D721Med (cell line): ENCODE measurements at regions not wholly inside any gene's neighbourhood (a gene's known extent, or its start where the extent isn't known, plus 50 kb on each side); places are given as distances from the start of the nearest gene placed in this dataset.

Experiments used
- DNase-seq: peaks from one replicate; pipeline ENCODE4 v3.0.0; 2011; ENCODE audit warnings: low spot score; ENCODE audit not compliant: insufficient read length
- FAIRE-seq: peaks from 2 replicates; lab custom pipeline; 2011; peaks lifted over from hg19 to GRCh38; lab: Jason Lieb, UNC
- TF ChIP-seq, protein P1 (sequence below): IDR thresholded peaks from 2 replicates; pipeline ENCODE4 v1.5.1; 2012; ENCODE audit warnings: mild to moderate bottlenecking, control low read depth; ENCODE audit not compliant: insufficient read depth; ENCODE audit errors: missing control alignments

DNA sequence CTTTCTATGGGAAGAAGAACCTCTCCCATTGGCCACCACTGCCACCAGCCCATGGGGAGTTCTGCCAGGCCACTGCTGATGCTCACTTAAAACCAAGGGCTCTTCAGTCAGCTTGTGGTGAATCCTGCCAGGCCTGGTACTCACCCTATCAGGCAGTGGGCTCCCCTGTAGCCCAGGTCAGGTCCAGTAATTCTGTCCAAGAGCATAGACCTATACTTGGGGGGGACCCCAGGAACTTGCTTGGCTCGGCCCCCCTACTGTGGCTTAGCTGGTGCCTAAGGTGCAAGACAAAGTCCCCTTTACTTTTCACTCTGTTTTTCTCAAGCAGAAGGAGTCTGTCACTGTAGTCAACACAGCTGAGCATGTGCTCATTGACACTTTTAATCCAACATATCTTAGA, 1012.2 kb downstream of the PCDH19 start:
- TF ChIP-seq, protein P1, sequence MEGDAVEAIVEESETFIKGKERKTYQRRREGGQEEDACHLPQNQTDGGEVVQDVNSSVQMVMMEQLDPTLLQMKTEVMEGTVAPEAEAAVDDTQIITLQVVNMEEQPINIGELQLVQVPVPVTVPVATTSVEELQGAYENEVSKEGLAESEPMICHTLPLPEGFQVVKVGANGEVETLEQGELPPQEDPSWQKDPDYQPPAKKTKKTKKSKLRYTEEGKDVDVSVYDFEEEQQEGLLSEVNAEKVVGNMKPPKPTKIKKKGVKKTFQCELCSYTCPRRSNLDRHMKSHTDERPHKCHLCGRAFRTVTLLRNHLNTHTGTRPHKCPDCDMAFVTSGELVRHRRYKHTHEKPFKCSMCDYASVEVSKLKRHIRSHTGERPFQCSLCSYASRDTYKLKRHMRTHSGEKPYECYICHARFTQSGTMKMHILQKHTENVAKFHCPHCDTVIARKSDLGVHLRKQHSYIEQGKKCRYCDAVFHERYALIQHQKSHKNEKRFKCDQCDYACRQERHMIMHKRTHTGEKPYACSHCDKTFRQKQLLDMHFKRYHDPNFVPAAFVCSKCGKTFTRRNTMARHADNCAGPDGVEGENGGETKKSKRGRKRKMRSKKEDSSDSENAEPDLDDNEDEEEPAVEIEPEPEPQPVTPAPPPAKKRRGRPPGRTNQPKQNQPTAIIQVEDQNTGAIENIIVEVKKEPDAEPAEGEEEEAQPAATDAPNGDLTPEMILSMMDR, result no peak
- FAIRE-seq, result no peak
- no peak for DNase-seq

DNA sequence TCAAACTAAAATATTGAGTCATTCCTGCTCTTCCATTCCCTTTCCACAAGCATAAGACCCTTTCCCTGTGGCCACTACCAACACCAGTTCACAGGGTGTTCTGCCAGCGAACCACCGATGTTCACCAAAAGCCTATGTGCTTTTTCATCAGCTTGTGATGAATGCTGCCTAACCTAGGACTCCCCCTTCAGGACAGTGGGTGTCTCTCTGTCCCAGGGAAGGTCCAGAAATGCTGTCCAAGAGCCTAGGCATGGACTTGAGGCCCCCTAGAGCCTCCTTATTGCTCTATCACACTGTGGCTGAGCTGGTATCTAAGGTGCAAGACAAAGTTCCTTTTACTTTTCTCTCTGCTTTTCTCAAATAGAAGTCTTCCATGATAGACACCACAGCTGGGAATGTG, 1015.6 kb downstream of the PCDH19 start:
- TF ChIP-seq, protein P1, result no peak
- FAIRE-seq (no peak), DNase-seq (no peak)

DNA sequence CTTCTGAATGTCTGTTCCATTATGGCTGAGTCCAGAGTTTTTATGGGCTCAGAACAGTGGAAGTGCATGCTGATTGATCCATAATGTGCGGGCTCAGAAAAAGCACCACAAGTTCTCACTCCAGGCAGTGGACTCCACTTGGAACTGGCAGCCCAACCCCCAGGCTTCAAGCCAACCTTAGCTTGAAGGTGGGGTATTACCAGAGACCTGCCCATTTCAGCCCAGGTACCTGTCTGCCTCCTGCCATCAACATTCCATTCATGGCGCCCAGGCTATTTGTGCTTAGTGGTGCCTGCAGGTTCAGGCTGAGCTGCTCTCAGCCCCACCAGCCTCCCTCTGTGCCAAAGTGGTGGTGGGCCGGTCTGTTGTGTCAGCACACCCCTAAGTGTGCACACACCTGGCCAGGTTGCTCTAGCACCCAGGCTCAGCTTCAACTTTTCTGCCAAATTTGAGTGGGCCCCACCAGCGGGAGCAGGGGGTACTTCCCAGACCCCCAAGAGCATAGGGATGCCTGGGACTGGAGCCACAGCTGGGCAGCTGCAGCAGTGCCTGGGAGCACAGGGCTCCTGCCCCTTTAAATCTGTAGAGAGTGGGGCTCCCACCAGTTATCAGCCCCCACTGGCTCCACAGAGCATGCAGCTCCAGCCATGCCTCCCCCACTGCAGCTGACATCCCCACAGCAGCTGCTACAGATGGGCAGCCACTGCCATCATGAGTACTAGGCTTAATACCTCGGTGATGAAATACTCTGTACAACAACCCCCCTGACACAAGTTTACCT, 1025.3 kb downstream of the PCDH19 start:
- DNase-seq (no peak), FAIRE-seq (no peak)
- TF ChIP-seq, protein P1, result no peak

DNA sequence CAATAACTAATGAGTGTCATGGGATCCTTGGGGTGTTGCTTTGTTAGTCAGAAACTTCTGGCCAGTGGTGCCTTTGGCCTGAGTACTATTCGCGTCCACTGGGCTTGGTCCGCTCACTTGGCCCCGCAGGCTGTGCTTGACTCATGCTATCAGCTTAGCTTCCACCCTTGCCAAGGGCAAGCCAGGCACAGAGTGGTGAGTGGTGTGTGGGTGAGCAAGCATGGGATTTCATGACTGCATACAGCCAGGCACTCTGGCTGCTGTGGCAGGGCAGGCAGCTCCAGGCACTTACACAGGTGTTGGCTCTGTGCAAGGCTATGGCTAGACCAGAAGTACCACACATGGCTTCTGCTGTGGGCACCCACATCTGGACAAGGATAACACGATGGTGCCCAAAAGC, 1026.3 kb downstream of the PCDH19 start:
- FAIRE-seq (no peak), DNase-seq (no peak)
- TF ChIP-seq, protein P1, result no peak

DNA sequence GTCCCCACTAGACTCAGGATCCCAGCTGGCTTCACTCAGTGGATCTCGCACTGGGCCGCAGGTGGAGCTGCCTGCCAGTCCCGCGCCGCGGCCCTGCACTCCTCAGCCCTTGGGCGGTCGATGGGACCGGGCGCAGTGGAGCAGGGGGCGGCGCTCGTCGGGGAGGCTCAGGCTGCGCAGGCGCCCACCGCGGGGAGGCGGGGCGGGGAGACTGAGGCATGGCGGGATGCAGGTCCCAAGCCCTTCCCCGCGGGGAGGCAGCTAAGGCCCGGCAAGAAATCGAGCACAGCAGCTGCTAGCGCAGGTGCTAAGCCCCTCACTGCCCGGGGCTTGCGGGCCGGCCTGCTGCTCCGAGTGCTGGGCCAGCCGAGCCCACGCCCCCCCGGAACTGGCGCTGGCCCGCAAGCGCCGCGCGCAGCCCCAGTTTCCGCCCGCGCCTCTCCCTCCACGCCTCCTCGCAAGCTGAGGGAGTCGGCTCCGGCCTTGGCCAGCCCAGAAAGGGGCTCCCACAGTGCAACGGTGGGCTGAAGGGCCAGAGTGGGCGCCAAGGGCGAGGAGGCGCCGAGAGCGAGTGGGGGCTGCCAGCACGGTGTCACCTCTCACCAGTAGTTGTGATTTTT, 1038.0 kb downstream of the PCDH19 start:
- FAIRE-seq (no peak), DNase-seq (no peak)
- TF ChIP-seq, protein P1, result no peak

DNA sequence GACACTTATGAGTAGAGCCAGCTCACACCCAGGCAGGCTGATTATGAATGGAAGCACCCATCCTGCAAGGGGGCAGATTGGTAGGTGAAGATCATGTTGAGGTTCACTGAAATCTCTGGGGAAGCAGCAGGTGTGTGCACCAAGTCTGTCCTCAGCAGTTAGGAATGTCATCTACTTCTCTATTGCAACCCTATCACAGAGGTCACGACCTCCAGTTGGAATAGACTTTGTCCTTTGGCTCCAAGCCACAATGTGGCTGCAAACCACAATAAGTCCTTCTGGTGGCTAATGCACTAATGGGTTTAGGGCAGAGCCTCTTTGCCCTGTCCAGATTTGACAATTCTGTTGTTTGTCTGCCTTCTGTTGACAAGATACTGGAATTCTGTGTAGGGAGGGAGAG, 1056.7 kb downstream of the PCDH19 start:
- no peak for FAIRE-seq
- TF ChIP-seq, protein P1, result no peak

DNA sequence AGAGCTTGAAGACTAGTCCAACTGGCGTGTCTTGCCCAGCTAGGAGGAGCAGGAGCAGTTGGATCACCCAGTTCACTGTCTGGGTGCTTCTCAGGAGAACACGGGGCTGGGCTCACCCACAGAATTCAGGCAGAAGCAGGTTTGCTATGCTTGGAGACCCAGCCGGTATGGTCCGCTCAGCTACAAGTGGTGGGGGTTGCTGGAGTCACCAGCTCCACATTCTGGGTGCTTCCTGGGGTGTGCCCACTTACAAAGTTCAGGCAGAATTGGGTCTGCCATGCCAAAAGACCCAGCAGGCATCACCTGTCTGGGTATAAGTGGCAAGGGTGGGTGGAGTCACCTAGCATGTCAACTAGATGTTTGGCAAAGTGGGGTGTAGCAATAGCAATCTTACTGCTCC, 1061.8 kb downstream of the PCDH19 start:
- DNase-seq (no peak), FAIRE-seq (no peak)
- TF ChIP-seq, protein P1, result no peak

More for the DNA sequence above, 1056.7 kb downstream of the PCDH19 start:
- no peak for DNase-seq
